ENCODE measurements at regions not wholly inside any gene's neighbourhood (a gene's known extent, or its start where the extent isn't known, plus 50 kb on each side); places are given as distances from the start of the nearest gene placed in this dataset.

- in situ Hi-C loops (cut with HindIII; ENCODE audit: low sequenced_read_pairs) = no loop called here
These were observed 431.4 kb upstream of the TNP1 start for GRCh38 chr2:217291259-217291658.

DNA sequence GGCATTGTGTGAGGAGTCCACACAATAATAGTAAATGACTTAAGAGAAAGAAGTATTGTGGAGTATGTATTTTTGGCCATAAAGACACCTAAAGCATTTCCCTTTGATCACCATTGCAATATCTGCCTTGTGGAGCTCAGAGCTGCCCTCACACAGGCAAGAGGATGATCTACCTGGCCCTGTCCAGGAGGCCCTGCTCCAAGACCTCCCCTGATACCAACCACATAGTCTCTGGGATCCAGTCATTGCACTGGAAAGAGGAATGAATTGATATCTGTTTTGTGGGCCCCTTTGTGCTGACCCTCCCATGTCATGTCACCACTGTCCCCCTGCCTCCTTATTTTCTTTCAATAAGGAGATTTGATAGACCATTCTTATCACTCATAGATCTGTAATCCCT, 430.6 kb upstream of the TNP1 start:
- in situ Hi-C loops (cut with HindIII; ENCODE audit: low sequenced_read_pairs) = no loop called here

DNA sequence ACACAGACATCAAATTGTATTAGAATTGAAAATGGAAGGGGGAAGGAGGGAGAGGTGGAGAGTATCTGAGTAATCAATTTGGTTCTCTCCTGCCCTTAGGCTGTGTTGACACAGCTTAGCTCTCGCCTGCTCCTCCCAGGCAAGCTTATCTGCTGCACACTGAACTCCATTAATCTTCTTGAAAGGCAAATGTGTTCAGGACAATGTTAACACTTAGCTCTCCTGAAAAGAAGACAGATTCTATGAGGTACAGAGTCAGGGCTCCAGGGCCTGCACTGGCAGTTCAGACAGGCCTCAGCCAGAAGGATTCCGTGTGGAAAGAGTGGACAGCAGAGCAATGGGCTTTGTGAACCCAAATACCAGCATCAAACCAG, 430.0 kb upstream of the TNP1 start:
- in situ Hi-C loops (cut with HindIII; ENCODE audit: low sequenced_read_pairs) = loop anchor here (5.0 kb wide), 1 partner anchor 63 kb away; no protein-coding TSS in a partner anchor

GRCh38 chr2:217289177-217289906, 429.5 kb upstream of the TNP1 start:
- in situ Hi-C loops (cut with HindIII; ENCODE audit: low sequenced_read_pairs) = loop anchor here (5.0 kb wide), 1 partner anchor 62 kb away; no protein-coding TSS in a partner anchor

- in situ Hi-C loops (cut with HindIII; ENCODE audit: low sequenced_read_pairs) = loop anchor here (5.0 kb wide), 1 partner anchor 61 kb away; no protein-coding TSS in a partner anchor
These were observed 428.7 kb upstream of the TNP1 start for GRCh38 chr2:217288472-217289063.

- in situ Hi-C loops (cut with HindIII; ENCODE audit: low sequenced_read_pairs) = loop anchor here (5.0 kb wide), 1 partner anchor 60 kb away; no protein-coding TSS in a partner anchor
These were observed 427.0 kb upstream of the TNP1 start for GRCh38 chr2:217286833-217287232.

GRCh38 chr2:217285926-217286325, 426.1 kb upstream of the TNP1 start:
- in situ Hi-C loops (cut with HindIII; ENCODE audit: low sequenced_read_pairs) = loop anchor here (5.0 kb wide), 1 partner anchor 59 kb away; no protein-coding TSS in a partner anchor

GRCh38 chr2:217283460-217283859, 423.6 kb upstream of the TNP1 start:
- in situ Hi-C loops (cut with HindIII; ENCODE audit: low sequenced_read_pairs) = no loop called here

DNA sequence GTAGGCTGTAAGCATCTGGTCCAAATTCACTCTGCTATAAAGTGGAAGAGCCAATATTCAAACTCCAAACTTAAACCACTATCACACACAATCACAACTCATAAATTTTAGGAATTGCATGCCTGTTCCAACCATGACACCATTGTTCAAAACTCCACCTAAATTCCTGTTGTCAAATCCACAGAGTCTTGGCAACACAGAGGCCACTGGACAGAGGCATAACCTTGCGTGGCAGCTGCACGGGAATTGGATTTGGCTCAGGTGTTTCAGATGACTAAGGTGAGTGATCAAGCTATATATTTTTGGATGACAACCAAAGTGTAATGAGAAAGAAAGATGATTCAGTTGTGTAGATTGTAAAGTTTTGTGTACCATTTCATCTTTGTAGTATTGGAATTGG, 422.7 kb upstream of the TNP1 start:
- in situ Hi-C loops (cut with HindIII; ENCODE audit: low sequenced_read_pairs) = no loop called here

GRCh38 chr2:217279556-217279955, 419.7 kb upstream of the TNP1 start:
- in situ Hi-C loops (cut with HindIII; ENCODE audit: low sequenced_read_pairs) = no loop called here

GRCh38 chr2:217279140-217279539, 419.3 kb upstream of the TNP1 start:
- in situ Hi-C loops (cut with HindIII; ENCODE audit: low sequenced_read_pairs) = no loop called here

- in situ Hi-C loops (cut with HindIII; ENCODE audit: low sequenced_read_pairs) = no loop called here
These were observed 418.0 kb upstream of the TNP1 start for GRCh38 chr2:217277646-217278398.

DNA sequence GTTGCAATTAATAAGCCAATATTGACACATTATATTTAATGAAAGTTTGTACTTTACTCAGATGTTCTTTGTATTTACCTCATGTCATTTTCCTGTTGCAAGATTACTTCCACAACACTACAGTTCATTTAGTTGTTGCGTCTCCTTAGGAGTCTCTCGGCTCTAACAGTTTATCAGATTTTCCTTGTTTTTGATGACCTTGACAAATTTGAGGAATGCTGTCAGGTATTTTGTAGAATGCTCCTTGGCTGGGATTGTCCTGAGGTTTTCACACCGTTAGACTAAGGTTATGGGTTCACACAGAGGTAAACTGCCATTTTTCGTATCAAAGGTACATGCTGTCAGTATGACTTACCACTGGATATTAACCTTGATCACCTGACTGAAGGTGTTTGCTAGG, 416.6 kb upstream of the TNP1 start:
- in situ Hi-C loops (cut with HindIII; ENCODE audit: low sequenced_read_pairs) = no loop called here

GRCh38 chr2:217275091-217275490, 415.2 kb upstream of the TNP1 start:
- in situ Hi-C loops (cut with HindIII; ENCODE audit: low sequenced_read_pairs) = no loop called here

DNA sequence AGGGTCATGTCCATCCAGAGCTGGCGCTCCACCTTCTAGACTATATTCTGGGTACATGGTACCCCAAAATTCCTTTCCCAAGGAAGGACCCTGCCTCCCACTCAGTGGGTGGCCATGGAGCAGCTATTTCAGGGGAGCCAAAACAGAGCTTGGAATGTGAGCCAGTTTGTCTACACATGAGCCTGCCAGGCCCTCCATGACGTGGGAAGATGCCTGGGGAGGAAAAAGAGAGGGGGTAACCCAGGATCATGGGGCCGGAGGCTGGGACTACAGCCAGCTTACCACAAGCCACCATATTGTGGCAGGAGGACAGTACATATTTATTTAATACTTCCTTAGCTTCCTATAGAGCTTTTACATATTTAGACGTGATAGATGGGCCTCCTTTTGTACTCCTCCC, 414.7 kb upstream of the TNP1 start:
- in situ Hi-C loops (cut with HindIII; ENCODE audit: low sequenced_read_pairs) = no loop called here

DNA sequence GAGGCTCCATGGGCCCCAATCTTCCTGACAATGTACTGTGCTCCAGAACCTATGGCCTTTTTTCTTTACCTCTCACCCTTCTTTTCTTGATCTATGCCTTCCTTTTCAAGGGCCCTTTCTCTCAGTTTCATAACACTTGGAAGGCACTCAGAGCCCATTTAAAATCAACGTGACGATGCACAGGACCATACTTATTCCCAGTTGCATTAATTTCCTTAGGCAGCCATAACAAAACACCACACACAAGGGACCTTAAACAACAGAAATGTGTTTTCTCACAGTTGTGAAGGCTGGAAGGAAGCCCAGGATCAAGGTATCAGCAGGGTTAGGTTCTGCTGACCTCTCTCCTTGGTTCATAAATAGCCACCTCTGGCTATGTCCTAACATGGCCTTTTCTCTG, 414.0 kb upstream of the TNP1 start:
- in situ Hi-C loops (cut with HindIII; ENCODE audit: low sequenced_read_pairs) = no loop called here

GRCh38 chr2:217273162-217273561, 413.3 kb upstream of the TNP1 start:
- in situ Hi-C loops (cut with HindIII; ENCODE audit: low sequenced_read_pairs) = no loop called here

DNA sequence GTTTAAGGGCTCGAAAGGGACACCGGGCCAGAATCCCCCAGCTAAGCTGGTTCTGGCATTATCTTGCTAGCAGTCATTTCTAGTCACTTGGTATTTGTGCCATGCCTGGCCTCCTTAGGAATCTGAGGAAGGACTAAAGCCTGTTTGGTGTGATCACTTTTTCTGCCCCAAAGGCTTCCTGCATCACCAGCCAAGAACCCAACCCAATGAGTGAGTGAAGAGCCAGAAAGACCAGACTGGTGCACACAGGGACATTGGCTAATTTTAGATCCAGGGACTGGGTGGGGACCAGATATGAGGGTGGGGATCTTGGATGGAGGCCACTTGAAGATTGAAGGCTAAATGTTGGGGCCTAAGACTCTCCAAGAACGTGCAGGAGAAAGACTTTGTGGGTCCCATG, 411.9 kb upstream of the TNP1 start:
- in situ Hi-C loops (cut with HindIII; ENCODE audit: low sequenced_read_pairs) = no loop called here

DNA sequence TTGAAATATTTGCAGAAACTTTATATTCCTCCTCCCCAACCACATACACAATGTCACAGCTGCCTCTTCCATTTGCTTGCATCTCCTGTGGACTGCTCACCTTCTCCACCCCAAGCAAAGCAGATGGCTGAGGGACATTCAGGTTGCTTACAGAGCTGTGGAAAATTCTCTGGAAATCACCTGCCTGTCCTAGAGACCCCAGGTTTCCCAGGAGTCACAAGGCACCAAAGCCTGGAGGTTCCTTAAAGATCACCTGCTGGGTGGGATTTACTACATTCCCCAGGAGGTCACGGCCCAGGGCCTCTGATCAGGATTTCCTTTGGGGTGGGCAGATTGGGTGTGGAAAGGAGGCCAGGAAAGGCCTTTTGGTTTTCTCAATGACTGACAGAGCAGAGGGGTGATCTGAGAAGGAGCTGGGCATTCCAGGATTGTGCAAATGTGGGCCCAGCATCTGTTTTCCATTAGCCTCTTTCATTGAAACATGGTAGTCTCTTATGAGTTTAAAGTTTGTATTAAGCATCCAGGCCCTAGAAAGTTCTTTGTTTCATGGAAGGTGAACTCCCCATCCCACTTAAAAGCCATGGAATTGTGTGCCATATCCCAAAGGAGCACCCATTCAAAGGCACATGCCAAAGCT, 410.7 kb upstream of the TNP1 start:
- in situ Hi-C loops (cut with HindIII; ENCODE audit: low sequenced_read_pairs) = no loop called here

- in situ Hi-C loops (cut with HindIII; ENCODE audit: low sequenced_read_pairs) = no loop called here
These were observed 410.0 kb upstream of the TNP1 start for GRCh38 chr2:217269701-217270484.

- in situ Hi-C loops (cut with HindIII; ENCODE audit: low sequenced_read_pairs) = no loop called here
These were observed 409.1 kb upstream of the TNP1 start for GRCh38 chr2:217268978-217269377.

Data from endothelial cell of hepatic sinusoid (primary cell).